DMS153 treated with DMSO at 0.1 percent for 48 hours (cell line): ENCODE measurements at regions not wholly inside any gene's neighbourhood (a gene's known extent, or its start where the extent isn't known, plus 50 kb on each side); places are given as distances from the start of the nearest gene placed in this dataset.

Source experiments
- DNase-seq: peaks from one replicate; lab custom pipeline; 2025; ENCODE audit not compliant: unreplicated experiment; lab: John Stamatoyannopoulos, UW

- DNase-seq: no peak
Measured at GRCh38 chr15:62988701-62989100, 53.8 kb upstream of the TPM1 start.

GRCh38 chr15:62989366-62990055, 53.0 kb upstream of the TPM1 start:
- DNase-seq: no peak

- DNase-seq: no peak
Measured at GRCh38 chr15:62991698-62992097, 50.8 kb upstream of the TPM1 start.

GRCh38 chr15:62992302-62992701, 50.2 kb upstream of the TPM1 start:
- DNase-seq: no peak
